HepG2 (cell line): ENCODE measurements at regions not wholly inside any gene's neighbourhood (a gene's known extent, or its start where the extent isn't known, plus 50 kb on each side); places are given as distances from the start of the nearest gene placed in this dataset.

Experiments used
- ATAC-seq: fragments of 200-7000 bp; cut with Tn5 transposase; 3 replicates; pipeline ENCODE4 v1.9.1; 2020; ENCODE audit warnings: mild to moderate bottlenecking, moderate library complexity
- BruUV-seq: library from RNA; stranded (reverse); fragments of 400-500 nt; replicated peaks from 2 replicates; lab custom pipeline; 2021; lab: Mats Ljungman, UMichigan
- CTCF ChIA-PET: fragments of 300-600 bp; formaldehyde crosslinking; extraction: SDS; loops from one replicate; lab custom pipeline; 2021; ENCODE audit warnings: low total read pairs, inconsistent platforms, low intra/inter-chr PET ratio; lab: Yijun Ruan, JAX
- POLR2A ChIA-PET: fragments of 350-600 bp; sonication (Branson Sonifier 250); formaldehyde crosslinking; loops from one replicate; lab custom pipeline; 2020; ENCODE audit warnings: antibody characterized with exemption, inconsistent platforms; lab: Yijun Ruan, JAX
- DNase-seq: peaks from one replicate; pipeline ENCODE4 v3.0.0-alpha.2; 2015; ENCODE audit warnings: low spot score
- FAIRE-seq: peaks from 3 replicates; lab custom pipeline; 2011; peaks lifted over from hg19 to GRCh38; lab: Jason Lieb, UNC
- H2AFZ ChIP-seq: one replicate; pipeline ENCODE4 v1.6.1; 2011; ENCODE audit warnings: low read length, inconsistent platforms
- H3K27ac ChIP-seq: fragments of 300-600 bp; 3 replicates; pipeline ENCODE4 v1.8.0; 2011; ENCODE audit warnings: mixed run types, mild to moderate bottlenecking, mixed read lengths, low read length, inconsistent platforms; ENCODE audit not compliant: insufficient read depth; ENCODE audit errors: extremely low read length
- H3K27me3 ChIP-seq, 2 experiments: fragments of 200-600 bp in 1 of 2; 2 replicates in 1 of 2; 3 replicates in 1 of 2; pipeline versions ENCODE4 v1.6.0 to v1.8.0; 2011; ENCODE audit warnings: low read length in 2 of 2, mild to moderate bottlenecking in 2 of 2, moderate library complexity in 2 of 2, inconsistent platforms in 1 of 2; ENCODE audit not compliant: insufficient read depth in 2 of 2, control insufficient read depth in 1 of 2
- H3K36me3 ChIP-seq, 2 experiments: fragments of 200-600 bp in 1 of 2; replicated peaks in 1 of 2; 2 replicates in 1 of 2; 3 replicates in 1 of 2; pipeline versions ENCODE4 v1.5.1 to v1.8.0; 2011; ENCODE audit warnings: low read length in 2 of 2, inconsistent platforms in 1 of 2; ENCODE audit not compliant: insufficient read depth in 2 of 2, control insufficient read depth in 1 of 2
- H3K4me1 ChIP-seq: 2 replicates; pipeline ENCODE4 v1.5.1; 2012; ENCODE audit warnings: low read length, inconsistent platforms; ENCODE audit not compliant: insufficient read depth
- H3K4me2 ChIP-seq: 2 replicates; pipeline ENCODE4 v1.6.0; 2011; ENCODE audit warnings: low read depth, low read length, inconsistent platforms
- H3K4me3 ChIP-seq, 3 experiments: fragments of 200-600 bp in 1 of 3; sonication (generic), shearing (Covaris generic) in 1 of 3; replicated peaks in 1 of 3; 2 replicates each; pipeline ENCODE4 v1.5.1; 2011 to 2016; ENCODE audit warnings: low read length in 3 of 3, inconsistent platforms in 2 of 3, low read depth in 2 of 3, mild to moderate bottlenecking in 2 of 3, control low read depth in 1 of 3, mixed read lengths in 1 of 3; ENCODE audit not compliant: insufficient read depth in 1 of 3
- H3K79me2 ChIP-seq: one replicate; pipeline ENCODE4 v1.6.1; 2011; ENCODE audit warnings: low read length, inconsistent platforms; ENCODE audit not compliant: insufficient read depth
- H3K9ac ChIP-seq: 2 replicates; pipeline ENCODE4 v1.6.0; 2011; ENCODE audit warnings: mild to moderate bottlenecking, low read depth, low read length, inconsistent platforms; ENCODE audit not compliant: insufficient read depth
- H3K9me3 ChIP-seq: 2 replicates; pipeline ENCODE4 v1.5.1; 2012; ENCODE audit warnings: mild to moderate bottlenecking, low read length
- H4K20me1 ChIP-seq: 2 replicates; pipeline ENCODE4 v1.6.0; 2011; ENCODE audit warnings: inconsistent platforms, mild to moderate bottlenecking, low read length, moderate library complexity; ENCODE audit not compliant: insufficient read depth
- DNMT1 ChIP-seq: sonication (generic); formaldehyde crosslinking; IDR thresholded peaks from 2 replicates; pipeline ENCODE4 v1.5.1; 2020; ENCODE audit warnings: mild to moderate bottlenecking, missing genetic modification reagents
- HNRNPLL ChIP-seq: fragments of 200-400 bp; formaldehyde crosslinking; IDR thresholded peaks from 2 replicates; pipeline ENCODE4 v1.6.1; 2017; ENCODE audit warnings: mild to moderate bottlenecking, low read depth, low read length; ENCODE audit not compliant: poor library complexity, severe bottlenecking
- POLR2AphosphoS2 ChIP-seq: IDR thresholded peaks from 2 replicates; pipeline ENCODE4 v1.6.1; 2011; ENCODE audit warnings: low read depth, low read length, improper control_type of control experiment
- SALL1 ChIP-seq: sonication (generic); formaldehyde crosslinking; IDR thresholded peaks from 2 replicates; pipeline ENCODE4 v1.8.0; 2022; ENCODE audit warnings: mild to moderate bottlenecking, missing genetic modification reagents
- SMAD9 ChIP-seq: sonication (generic); formaldehyde crosslinking; IDR thresholded peaks from 2 replicates; pipeline ENCODE4 v1.5.1; 2020; ENCODE audit warnings: mild to moderate bottlenecking, missing genetic modification reagents
- ZNF547 ChIP-seq: sonication (generic); formaldehyde crosslinking; IDR thresholded peaks from 2 replicates; pipeline ENCODE4 v1.5.1; 2020; ENCODE audit warnings: mild to moderate bottlenecking, missing genetic modification reagents
- WGBS: methylation state at CpG from one replicate; pipeline ENCODE4 v1.1.6; 2017; ENCODE audit warnings: low lambda C conversion rate; 5-methylcytosine and 5-hydroxymethylcytosine counted together
- in situ Hi-C: cut with HindIII; loops from 2 replicates; pipeline ENCODE4 v1.10.0; 2017; ENCODE audit warnings: low pct_unique_long_range_greater_than_20kb; ENCODE audit not compliant: extremely low pct_ligation_motif_present
- intact Hi-C: fragments of 100-400 bp; cut with micrococcal nuclease; formaldehyde crosslinking; loops from one replicate; pipeline ENCODE4 v1.10.0; 2022; ENCODE audit not compliant: unreplicated experiment
- TF ChIP-seq, protein P1 (sequence below): sonication (generic); formaldehyde crosslinking; IDR thresholded peaks from 2 replicates; pipeline ENCODE4 v1.5.1; 2020; ENCODE audit warnings: missing genetic modification reagents, mild to moderate bottlenecking, borderline replicate concordance
- TF ChIP-seq, protein P2 (sequence below): sonication (generic); formaldehyde crosslinking; IDR thresholded peaks from 2 replicates; pipeline ENCODE4 v1.4.0; 2020; ENCODE audit warnings: mild to moderate bottlenecking, missing genetic modification reagents

GRCh38 chr21:18764720-18765119 is 361.1 kb upstream of the TMPRSS15 start (continued):
- TF ChIP-seq, protein P1, sequence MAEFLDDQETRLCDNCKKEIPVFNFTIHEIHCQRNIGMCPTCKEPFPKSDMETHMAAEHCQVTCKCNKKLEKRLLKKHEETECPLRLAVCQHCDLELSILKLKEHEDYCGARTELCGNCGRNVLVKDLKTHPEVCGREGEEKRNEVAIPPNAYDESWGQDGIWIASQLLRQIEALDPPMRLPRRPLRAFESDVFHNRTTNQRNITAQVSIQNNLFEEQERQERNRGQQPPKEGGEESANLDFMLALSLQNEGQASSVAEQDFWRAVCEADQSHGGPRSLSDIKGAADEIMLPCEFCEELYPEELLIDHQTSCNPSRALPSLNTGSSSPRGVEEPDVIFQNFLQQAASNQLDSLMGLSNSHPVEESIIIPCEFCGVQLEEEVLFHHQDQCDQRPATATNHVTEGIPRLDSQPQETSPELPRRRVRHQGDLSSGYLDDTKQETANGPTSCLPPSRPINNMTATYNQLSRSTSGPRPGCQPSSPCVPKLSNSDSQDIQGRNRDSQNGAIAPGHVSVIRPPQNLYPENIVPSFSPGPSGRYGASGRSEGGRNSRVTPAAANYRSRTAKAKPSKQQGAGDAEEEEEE = no peak

DNA sequence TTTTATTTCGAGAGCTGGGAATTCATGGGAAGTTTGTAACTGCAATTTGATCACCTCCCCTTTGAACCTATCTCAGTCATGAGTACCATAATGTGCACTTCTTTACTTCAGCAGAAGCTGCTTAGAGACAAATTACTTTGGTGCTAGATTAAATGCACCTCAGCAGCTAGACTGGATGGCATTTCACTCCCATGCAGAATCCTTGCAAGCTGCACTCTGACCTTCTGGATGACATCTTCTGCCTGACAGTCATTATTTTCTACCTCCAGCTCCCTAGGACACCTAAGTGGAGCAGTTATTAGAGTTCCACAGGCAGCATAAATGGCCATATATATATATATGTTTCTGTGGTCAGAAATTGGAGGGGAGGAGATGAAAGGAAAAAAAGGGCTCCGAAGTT is 366.0 kb upstream of the TMPRSS15 start:
- 2% methylated on average over 2 of the region's 2 CpGs for WGBS
- Histone ChIP-seq H3K9ac (no peak overlapping the region), H3K79me2 (no peaks in the 10 kb centered on the region), H3K4me1 (no peaks in the 10 kb centered on the region), H2AFZ (no peak overlapping the region), H3K27ac (no peak overlapping the region), H3K9me3 (peaks cover 86% of the 10 kb centered on the region), H3K4me3 (no peak overlapping the region), H3K4me2 (no peak overlapping the region), H4K20me1 (no peaks in the 10 kb centered on the region), H3K27me3 (no peaks in the 10 kb centered on the region), H3K36me3 (no peaks in the 10 kb centered on the region)
- DNase-seq (no peak), FAIRE-seq (no peak), ATAC-seq (no peak)
- BruUV-seq = no TSS peak
- ChIA-PET POLR2A (no interaction called here), CTCF (no interaction called here)
- no peak for TF ChIP-seq SMAD9 (CRISPR knock-in tag)
- no peak for TF ChIP-seq HNRNPLL
- TF ChIP-seq DNMT1 = no peak
- TF ChIP-seq SALL1 (CRISPR knock-in tag) = no peak
- no peak for TF ChIP-seq POLR2AphosphoS2
- TF ChIP-seq, protein P2, sequence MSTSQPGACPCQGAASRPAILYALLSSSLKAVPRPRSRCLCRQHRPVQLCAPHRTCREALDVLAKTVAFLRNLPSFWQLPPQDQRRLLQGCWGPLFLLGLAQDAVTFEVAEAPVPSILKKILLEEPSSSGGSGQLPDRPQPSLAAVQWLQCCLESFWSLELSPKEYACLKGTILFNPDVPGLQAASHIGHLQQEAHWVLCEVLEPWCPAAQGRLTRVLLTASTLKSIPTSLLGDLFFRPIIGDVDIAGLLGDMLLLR = no peak
- TF ChIP-seq ZNF547 (CRISPR knock-in tag) = no peak
- in situ Hi-C loops = no loop called here
- intact Hi-C loops = no loop called here
